ENCODE measurements at regions not wholly inside any gene's neighbourhood (a gene's known extent, or its start where the extent isn't known, plus 50 kb on each side); places are given as distances from the start of the nearest gene placed in this dataset.

GRCh38 chr9:28410411-28410810 lies 837.1 kb upstream of the C9orf72 start:
- TF ChIP-seq, protein P1, sequence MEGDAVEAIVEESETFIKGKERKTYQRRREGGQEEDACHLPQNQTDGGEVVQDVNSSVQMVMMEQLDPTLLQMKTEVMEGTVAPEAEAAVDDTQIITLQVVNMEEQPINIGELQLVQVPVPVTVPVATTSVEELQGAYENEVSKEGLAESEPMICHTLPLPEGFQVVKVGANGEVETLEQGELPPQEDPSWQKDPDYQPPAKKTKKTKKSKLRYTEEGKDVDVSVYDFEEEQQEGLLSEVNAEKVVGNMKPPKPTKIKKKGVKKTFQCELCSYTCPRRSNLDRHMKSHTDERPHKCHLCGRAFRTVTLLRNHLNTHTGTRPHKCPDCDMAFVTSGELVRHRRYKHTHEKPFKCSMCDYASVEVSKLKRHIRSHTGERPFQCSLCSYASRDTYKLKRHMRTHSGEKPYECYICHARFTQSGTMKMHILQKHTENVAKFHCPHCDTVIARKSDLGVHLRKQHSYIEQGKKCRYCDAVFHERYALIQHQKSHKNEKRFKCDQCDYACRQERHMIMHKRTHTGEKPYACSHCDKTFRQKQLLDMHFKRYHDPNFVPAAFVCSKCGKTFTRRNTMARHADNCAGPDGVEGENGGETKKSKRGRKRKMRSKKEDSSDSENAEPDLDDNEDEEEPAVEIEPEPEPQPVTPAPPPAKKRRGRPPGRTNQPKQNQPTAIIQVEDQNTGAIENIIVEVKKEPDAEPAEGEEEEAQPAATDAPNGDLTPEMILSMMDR (IDR thresholded peaks at IDR 0.05; ENCODE audit: control extremely low read depth, extremely low read depth, low read depth, missing control alignments): no peak
- ChIA-PET CTCF (no interaction called here), POLR2A (no interaction called here)
- DNase-seq (ENCODE audit: extremely low spot score): no peak

DNA sequence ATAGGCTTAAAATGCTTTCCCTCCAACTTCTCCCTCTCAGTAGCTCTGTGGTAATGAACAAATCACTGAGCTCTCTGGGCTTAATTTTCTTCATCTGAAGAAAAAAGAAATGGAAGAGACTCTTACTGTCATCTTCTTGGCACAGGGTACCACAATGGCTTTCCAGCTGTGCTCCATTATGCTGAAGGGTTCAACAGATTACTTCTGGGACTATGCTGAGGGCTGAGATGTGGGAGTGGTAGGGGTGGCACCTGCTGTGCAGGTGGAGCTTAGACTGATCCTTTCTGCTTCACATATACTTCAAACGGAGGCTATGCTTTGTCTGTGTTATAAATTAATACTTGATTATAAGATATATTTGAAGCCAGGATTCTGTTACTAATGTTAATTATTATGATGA lies 840.2 kb upstream of the C9orf72 start:
- TF ChIP-seq, protein P1 (IDR thresholded peaks at IDR 0.05; ENCODE audit: control extremely low read depth, extremely low read depth, low read depth, missing control alignments): no peak
- no peak for DNase-seq (ENCODE audit: extremely low spot score)
- CTCF ChIA-PET: interaction anchor here (1.0 to 5.0 kb wide), 3 partner anchors 11 to 122 kb away, joined by 3 to 12 read pairs (median 3); no protein-coding TSS in a partner anchor
- POLR2A ChIA-PET: no interaction called here

- no peak for DNase-seq (ENCODE audit: extremely low spot score)
- ChIA-PET CTCF (interaction anchor here (1.5 to 2.5 kb wide), 2 partner anchors 9 to 14 kb away, joined by 5 to 12 read pairs; no protein-coding TSS in a partner anchor), POLR2A (no interaction called here)
- TF ChIP-seq, protein P1 (IDR thresholded peaks at IDR 0.05; ENCODE audit: control extremely low read depth, extremely low read depth, low read depth, missing control alignments): no peak
These were observed 850.0 kb upstream of the C9orf72 start for GRCh38 chr9:28423255-28423654.

DNA sequence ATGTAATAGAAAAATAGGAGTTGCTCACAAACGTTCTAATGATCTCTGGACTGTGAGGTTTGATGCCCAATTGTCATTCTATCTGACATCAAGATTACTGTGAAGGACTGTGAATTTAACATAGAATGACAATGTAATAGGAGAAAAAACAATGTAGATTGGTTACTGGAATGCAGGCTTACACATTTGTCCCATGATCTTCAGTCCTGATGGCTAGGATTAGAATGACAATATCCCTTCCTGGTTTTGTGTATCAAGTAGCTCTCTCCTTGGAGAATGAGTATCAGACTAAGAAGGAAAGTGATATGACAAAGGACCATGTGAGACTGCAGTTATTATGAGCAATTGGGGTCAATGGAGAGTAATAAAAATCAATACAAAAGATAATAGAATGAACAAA lies 862.2 kb upstream of the C9orf72 start:
- CTCF ChIA-PET: no interaction called here
- POLR2A ChIA-PET: no interaction called here
- TF ChIP-seq, protein P1 (IDR thresholded peaks at IDR 0.05; ENCODE audit: control extremely low read depth, extremely low read depth, low read depth, missing control alignments): no peak

DNA sequence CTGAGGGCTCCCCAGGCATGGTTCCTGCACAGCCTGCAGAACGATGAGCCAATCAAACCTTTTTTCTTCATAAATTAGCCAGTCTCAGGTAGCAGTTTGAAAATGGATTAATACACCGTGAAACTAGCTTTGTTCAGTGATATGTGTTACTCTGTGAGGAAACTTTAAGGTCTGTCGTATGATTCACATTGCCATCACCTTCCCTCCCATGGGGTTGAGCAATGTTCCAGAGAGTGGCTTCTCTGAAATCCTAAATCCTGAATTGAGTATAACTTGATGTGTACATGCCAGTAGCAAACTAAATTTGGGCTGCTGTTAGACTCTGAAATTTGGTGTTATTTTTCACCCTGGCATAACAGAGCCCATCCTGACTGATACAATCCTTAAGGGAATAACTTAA lies 866.4 kb upstream of the C9orf72 start:
- ChIA-PET POLR2A (no interaction called here), CTCF (interaction anchor here (1.1 kb wide), 1 partner anchor 11 kb away, joined by 3 read pairs; no protein-coding TSS in a partner anchor)
- TF ChIP-seq, protein P1 (IDR thresholded peaks at IDR 0.05; ENCODE audit: control extremely low read depth, extremely low read depth, low read depth, missing control alignments): no peak
- no peak for DNase-seq (ENCODE audit: extremely low spot score)

More for the DNA sequence above, 862.2 kb upstream of the C9orf72 start:
- DNase-seq (ENCODE audit: extremely low spot score): no peak

GRCh38 chr9:28443461-28443860 lies 870.2 kb upstream of the C9orf72 start:
- ChIA-PET POLR2A (no interaction called here), CTCF (no interaction called here)
- TF ChIP-seq, protein P1 (IDR thresholded peaks at IDR 0.05; ENCODE audit: control extremely low read depth, extremely low read depth, low read depth, missing control alignments): no peak
- DNase-seq (ENCODE audit: extremely low spot score): no peak

- CTCF ChIA-PET: no interaction called here
- DNase-seq (ENCODE audit: extremely low spot score): no peak
- TF ChIP-seq, protein P1 (IDR thresholded peaks at IDR 0.05; ENCODE audit: control extremely low read depth, extremely low read depth, low read depth, missing control alignments): no peak
- POLR2A ChIA-PET: no interaction called here
These were observed 871.4 kb upstream of the C9orf72 start for GRCh38 chr9:28444637-28445036.

Measured in GM10248 (cell line).